Hepatic stellate cell (primary cell): ENCODE measurements at regions not wholly inside any gene's neighbourhood (a gene's known extent, or its start where the extent isn't known, plus 50 kb on each side); places are given as distances from the start of the nearest gene placed in this dataset.

Experiments
- DNase-seq: peaks from one replicate; pipeline ENCODE4 v3.0.0; 2011; ENCODE audit warnings: low spot score

DNA sequence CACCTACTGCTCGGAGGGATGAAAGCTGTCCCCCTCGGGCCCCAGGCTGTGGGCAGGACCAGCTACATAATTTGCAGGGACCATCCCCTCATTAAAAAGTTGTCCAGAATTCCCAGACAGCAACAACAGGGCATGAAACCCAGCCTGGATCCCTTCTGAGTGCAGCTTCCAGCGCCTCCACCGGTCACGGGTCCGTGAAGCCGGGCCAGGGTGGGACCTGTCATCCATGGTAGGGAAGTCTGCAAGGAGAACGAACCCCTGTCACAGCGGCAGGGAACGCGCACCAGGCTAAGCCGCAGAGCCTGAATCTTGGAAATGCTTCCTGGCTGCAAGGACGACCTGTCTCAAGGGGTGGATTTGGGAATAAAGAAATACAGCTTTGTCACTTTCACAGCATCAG lies 214.2 kb downstream of the RBFOX3 start:
- no peak for DNase-seq

DNA sequence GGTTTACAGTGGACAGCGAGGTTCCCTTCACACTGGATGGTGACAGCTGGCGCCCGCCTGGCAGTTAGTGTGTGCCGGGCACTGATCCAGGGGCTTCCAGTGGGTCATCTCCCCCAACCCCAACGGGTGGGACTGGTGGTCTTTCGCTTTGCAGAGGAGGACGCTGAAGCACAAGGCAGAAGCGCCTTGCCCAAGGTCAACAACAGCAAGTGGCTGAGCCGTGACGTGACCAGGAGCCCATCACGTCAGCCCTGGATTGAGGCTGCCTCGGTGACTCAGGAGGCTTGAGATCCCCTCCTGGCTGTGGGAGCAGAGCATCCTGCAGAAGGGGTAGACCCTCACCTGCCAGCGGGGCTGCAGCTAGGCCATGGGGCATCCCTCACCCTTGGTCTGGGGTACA lies 215.3 kb downstream of the RBFOX3 start:
- DNase-seq: no peak

DNA sequence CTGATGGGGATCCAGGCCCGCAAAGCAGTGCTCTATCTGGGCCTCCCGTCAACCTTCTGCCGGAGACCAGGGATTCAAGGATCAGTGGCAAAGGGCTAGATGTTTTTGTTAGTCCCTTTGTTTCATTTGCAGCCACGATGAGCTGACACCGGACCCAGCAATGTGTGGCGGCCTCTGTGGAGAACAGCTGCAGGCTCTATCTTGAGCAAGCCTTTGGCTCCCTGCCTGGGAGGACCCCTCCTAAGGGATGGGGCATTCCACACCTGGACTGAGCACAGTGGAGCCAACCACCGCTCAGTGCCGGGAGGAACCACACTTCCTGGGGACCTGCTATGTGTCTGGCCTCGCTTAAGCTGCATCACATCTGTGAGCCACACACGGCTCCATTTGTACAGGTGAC lies 215.8 kb downstream of the RBFOX3 start:
- DNase-seq: no peak

DNA sequence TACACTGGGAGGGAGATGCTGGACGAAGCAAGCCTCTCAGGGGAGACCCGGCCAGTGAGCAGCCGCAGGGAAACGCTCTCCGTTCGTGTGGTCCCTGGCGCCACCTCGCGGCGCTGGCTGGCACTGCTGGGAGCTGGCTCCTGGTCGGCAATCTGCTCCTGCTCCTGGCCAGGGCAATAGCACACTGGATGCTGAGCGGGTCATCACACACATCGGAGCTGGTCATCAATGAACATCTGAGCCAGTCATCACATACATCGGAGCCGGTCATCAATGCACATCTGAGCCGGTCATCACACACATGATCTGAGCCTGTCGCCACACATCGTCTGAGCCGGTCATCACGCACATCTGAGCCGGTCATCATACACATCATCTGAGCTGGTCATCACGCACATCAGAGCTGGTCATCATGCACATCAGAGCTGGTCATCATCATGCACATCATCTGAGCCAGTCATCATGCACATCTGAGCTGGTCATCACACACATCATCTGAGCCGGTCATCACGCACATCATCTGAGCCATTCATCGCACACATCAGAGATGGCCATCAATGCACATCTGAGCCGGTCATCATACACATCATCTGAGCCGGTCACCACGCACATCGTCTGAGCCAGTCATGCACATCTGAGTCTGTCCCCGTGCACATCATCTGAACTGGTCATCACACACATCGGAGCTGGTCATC lies 217.3 kb downstream of the RBFOX3 start:
- DNase-seq: peak; percentile 86

DNA sequence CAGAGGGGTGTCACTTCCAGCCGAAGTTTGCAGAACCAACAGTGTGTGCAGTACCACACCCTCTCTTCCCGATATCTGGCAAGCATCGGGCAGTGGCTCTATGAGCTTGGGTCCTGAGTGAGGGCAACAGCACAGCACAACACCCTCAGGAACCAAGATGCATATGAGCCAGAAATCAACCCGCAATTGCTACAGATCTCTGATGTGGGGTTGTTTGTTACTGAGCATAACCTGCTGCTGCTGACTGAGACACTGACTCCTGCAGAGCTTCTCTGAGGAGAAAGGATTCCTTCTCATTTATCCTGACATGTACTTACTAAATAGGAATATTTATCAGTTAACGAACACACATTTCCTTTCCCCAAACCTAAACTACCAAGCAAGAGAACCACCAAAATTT lies 218.3 kb downstream of the RBFOX3 start:
- no peak for DNase-seq

DNA sequence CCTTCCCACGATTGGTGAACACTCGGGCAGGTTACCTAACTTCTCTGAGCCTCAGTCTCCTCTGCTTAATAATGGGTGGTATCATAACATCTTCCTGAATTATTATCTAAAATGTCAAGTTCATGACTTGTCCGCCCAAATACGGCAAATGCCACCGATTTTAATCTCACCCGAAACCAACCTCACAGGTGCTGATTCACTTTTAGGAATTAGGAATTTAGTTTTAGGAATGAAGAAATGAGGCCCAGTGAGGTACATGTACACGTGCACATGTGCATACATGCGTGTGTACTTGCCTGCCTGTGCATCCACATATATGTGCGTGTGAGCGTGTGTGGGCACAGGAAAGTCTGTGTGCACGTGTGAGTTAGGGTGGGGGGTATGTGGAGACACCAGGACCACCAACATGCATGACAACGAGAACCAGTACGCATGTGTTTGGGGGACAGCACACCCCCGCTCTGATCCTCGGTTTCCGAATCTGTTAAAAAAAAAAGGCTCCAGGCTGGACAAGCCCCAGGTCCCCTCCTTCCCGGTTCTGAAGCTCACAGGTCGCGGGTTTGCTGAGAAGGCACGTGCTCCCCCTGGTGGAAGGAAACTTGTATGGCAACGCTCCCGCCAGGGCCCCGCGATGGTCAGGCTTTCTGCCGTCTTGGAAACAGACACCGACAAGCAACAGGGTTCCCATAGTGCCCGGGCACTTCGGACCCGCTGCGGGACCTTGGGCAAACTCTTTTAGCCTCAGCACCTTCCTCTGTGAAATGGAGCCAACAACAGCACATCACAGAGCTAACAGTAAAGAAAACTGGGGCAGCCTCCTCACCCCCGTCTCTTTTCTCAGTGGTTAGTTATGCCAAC lies 219.2 kb downstream of the RBFOX3 start:
- peak; percentile 85 for DNase-seq

DNA sequence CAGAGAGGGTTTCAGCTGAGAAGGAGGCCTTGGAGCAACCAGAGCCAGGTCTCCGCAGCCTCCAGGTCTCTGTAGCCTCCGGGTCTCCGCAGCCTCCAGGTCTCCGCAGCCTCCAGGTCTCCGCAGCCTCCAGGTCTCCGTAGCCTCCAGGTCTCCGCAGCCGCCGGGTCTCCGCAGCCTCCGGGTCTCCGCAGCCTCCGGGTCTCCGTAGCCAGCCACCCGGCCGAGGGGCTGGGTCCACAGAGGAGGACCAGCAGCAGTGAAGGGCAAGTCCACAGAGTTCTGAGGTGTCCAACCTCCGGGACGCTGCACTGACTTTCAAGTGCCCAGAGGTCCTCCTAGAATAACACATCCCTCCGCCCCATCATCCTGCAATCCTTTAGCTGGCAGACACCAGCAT lies 221.0 kb downstream of the RBFOX3 start:
- DNase-seq: no peak

DNA sequence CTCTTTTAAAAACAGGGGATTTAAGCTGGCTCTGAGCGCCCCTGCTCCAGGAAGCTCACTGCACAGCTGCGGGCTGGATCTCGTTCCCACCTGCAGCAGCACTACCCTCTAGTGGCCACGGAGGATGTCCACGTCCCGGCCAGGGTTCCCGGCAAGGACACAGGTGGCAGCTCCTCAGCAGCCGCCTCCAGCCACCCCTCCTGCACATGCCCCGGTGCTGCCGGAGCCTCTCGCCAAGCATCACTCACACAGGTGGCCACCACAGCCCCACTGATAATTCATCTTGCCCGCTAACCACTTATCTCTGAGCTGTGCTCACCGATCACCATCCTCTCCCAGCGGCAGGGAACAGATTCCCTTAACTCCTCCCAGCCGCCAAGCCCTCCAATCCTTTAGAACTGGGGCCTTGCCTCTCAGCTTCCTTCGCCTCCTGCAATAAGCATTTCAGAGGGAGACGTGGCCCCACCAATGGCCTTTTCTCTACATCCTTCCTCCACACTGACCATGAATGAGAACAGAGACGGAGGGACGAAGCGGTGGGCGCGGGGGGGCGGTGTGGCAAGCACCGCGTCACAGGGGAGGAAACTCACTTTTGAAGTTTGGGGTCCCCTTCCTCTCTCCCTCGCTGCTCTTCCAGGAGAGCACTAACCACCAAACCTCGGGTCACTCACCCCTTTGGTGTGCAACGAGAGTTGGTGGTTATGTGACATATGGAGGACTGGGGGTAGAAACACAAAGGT lies 222.1 kb downstream of the RBFOX3 start:
- DNase-seq: peak; percentile 81

DNA sequence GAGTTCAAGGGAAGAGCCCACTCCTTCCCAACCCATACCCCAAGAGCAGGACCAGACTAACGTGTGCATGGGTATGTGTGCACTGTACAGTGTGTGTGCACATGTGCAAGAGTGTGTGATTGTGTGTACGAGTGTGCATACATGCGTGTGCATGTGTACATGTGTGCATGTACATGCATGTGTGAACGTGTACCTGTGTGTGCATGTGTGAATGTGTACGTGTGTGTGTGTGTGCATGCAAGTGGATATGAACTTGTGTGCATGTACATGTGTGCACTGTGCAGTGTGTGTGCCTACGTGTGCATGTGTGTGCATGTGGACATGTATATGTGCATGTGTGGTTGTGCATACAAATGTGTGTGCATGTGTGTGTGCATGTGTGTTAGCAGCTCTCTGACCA lies 223.1 kb downstream of the RBFOX3 start:
- no peak for DNase-seq

DNA sequence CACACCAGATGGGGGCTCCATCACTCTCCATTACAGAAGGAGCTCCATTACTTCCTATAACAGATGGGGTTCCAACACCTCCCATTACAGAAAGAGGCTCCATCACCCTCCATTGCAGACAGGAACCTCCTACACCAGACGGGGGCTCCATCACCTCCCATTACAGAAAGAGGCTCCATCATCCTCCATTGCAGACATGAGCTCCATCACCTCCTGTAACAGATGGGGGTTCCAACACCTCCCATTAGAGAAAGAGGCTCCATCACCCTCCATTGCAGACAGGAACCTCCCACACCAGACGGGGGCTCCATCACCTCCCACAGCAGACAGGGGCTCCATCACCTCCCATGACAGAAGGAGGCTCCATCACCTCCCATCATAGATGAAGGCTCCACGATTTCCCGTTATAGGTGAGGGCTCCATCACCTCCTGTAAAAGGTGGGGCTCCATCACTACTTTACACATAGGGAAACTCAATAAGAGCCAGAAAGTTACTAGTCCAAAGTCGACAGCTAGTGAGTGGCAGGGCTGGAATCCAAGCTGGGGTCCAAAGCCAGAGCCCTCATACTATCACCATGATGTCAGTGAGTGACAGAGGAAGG lies 224.8 kb downstream of the RBFOX3 start:
- DNase-seq: no peak

DNA sequence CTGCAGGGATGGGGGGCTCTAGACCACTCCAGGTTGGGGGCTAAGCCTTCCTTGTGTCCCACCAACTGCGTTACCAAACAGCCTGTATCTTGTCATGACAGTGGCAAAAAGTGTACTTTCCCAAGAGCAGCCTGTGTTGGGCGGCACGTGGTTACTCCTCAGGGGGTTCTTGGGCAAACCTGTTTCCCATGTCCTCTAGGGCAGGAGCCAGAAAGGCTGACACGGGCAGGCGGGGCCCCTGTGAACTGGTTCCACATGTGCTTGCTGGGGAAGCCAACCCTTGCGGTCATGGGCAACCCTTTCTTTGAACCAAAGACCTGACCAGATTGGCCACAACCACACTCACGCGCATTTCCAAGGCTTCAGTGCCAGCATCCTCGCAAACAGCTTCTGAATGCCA lies 228.5 kb downstream of the RBFOX3 start:
- DNase-seq: no peak

DNA sequence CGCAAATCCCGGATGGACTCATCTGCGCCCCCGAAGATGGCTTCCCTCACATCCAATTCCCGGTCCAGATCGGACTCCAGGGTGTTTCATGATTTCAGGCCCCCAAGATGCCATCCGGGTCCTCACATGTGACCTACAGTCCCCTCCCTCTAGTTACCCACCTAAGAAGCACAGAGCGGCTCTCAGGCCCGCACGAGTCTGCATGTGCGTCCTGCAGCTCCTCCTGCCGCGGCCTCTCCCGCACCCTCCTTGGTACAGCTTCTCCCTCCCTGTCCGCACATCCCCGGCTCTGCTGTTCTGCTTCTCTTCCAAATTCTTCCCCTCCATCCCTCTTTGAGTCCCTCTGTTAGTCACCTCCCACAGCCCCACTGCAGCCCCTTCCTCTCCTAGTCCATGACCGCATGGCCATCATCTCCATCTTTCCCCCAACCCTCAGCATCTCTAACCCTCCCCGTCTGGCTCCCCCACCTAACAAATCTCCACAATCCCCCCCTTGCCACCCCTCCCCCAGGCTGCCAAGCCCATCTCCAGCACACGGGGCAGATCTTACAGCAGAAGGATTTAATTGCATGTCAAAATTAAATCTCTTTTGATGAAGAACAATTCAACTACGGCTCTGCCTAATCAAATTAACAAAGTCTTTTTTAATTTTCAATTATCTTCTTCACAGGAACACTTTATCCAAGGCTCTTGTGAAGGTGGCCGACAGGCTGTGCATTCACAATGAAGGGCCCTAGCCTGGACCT lies 231.0 kb downstream of the RBFOX3 start:
- DNase-seq: no peak

DNA sequence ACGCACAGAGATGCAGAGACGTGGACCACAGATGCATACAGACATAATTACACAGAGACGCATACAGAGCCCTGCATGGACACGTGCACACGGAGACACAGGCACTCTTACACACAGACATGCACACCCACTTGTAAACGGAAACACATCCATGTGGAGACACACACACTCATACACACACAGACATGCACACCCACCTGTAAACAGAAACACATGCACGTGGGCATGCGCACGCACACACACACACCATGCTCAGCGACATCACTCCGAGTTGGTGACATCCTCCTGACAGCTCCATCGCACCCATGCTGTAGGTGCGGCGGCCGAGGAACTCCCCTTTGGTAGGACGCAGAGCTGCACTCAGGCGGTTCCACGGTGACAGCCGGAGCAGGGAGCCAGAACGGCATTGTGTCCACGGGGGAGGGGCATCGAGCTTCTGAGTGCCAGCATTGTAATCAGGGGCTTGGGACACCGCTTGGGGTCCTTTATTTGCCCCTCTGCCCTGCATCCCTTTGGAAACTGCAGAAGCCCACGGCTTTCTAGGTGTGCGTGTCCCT lies 233.5 kb downstream of the RBFOX3 start:
- no peak for DNase-seq

DNA sequence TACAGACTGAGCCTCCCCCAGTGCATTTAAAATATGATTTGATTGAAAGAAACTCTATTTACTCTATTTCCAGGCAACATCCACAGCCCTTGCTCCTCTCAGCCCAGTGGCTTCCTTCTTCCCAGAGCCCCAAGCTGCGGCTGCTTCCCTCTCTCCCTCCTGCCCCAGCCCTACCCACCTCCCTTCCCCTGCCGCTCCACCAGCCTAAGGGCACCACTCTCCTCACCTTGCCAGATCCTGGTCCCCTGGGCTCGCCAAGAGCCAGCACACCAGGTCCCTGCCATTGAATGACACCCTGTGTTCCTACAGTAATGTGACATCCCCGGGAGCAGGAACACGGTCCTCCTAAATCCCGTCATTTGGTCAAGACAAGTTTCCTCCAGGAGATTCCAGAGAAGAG lies 236.0 kb downstream of the RBFOX3 start:
- DNase-seq: no peak

DNA sequence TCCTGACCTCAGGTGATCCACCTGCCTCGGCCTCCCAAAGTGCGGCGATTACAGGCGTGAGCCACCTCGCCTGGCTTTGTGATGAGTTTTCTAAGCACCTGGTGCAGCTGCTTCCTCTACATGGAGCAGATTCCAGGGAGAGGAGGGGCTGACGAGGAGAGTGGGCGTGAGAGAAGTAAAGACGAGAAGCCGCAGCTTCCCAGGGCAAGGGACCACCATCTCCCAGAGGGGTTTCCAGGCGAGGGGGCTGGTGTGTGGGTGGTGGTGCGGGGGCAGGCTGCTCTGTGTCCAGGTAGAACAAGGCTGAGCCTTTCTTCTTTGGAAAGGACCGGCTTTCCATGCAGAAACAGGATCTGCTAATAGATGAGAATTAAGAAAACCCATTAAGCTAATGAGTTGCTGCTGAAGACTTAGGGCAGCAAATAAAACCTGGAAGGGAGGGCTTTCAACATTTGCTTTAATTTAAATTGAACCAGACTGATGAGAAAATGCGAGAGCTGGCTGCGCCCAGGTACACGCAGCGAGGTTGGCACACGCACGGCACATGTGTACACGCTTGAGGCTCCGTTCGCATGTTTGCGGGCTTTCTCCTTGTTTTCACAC lies 236.7 kb downstream of the RBFOX3 start:
- no peak for DNase-seq

DNA sequence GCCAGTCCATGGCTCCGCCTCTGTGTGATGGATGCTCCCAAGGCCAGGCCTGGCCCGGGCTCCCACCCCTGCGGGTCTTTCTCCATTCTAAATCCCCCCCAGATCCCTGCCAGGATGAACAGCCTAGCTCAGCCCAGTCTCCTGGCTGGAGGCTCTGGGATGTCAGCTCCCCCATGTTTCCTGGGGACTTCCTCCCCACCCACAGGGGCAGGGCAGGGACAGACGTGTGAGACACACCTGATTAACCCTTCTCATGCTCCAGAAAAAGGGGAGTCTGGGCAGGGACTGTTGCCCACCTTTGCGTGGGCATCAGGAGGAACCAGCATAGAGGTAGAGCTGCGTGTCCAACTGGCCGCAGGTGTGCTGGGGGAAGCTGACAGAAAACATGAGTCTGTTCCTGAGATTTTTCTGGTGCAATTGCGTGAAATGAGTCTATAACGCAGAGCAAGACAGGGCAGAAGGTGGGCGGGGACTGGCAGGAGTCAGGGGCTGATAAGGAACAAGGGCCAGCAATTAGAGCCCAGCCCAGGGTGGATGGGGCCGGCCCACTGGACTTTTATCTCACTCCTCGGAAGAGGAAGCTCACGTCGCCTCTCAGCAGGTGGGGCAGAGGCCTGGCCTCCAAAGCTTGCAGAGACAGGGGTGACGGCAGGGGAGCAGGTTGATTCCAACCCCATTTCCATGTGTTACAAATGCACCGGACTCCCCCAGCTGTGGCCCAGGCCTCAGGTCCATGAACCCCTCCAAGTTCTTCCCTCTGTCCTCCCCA lies 238.2 kb downstream of the RBFOX3 start:
- no peak for DNase-seq

DNA sequence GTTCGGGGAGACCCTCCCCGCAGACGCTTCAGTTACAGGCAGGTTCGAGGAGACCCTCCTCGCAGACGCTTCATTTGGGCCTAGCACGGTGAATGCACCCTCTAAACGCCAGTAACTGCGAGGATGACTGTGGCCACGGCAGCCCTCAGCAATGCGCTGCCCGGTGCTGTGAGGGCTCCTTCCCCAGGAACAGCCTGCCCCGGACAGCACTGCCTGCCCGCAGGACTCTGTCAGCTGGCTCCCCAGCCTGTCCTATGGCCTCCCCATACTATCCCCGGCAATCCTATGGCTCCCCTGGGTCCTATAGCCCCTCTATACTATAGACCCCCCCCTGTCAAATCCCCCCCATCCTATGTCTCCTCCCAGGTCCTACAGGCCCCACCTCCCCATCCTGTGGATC lies 238.9 kb downstream of the RBFOX3 start:
- DNase-seq: no peak

DNA sequence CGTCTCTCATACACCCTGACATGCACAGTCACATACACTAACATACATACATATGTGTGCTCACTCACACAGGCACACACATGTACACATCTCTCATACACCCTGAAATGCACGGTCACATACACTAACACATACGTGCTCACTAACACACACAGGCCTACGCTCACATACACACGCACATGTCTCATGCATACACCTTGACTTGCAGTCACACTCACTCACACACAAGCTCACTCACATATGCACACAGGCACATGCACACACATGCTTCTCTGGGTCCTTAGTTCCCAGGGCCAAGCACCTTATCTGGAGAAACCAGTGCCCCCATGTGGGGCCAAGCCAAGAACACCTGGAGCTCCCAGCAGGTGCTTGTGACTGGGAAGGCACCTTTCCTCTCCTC lies 240.3 kb downstream of the RBFOX3 start:
- no peak for DNase-seq

DNA sequence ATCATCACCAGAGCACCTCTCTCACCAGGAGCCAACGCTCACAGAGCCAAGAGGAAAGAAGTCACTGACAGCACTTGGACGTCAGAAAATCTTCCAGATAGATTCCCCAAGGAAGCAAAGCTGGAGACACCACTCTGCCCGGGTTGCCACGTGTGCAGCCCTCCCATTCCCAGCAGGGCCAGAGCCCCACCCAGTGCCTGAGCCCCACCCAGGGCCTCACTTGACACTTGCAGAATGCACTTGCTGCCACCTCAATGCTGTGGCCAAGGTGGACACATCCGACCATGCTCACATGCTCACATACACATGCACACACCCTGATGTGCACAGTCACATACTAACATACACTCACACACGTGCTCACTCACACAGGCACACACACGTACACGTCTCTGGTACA lies 240.7 kb downstream of the RBFOX3 start:
- DNase-seq: no peak

DNA sequence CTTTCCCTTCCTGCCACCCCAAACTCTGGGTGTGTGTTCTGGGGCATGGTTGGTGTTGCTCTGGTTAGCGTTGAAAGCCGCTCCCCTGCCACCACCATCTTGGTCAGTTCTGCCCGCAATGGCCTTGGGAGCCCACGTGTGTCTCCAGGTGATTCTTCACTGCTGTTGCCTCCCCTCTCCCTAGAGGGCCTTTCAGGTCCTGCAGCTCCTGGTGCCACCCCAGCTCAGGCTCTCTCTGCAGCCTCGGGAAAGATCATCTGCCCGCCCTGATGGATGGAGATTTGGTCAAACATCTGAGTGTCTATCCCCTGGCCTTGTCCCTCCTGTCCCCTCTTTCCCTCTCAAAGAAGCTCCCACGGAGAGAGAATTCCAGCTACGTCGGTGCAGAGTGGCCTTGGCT lies 241.3 kb downstream of the RBFOX3 start:
- no peak for DNase-seq
